Fibroblast of lung (primary cell): ENCODE measurements at regions not wholly inside any gene's neighbourhood (a gene's known extent, or its start where the extent isn't known, plus 50 kb on each side); places are given as distances from the start of the nearest gene placed in this dataset.

Source experiments
- CTCF ChIP-seq, 2 donors: IDR thresholded peaks in 1 of 2; conservative IDR thresholded peaks in 1 of 2; 1 replicate in 1 of 2; 2 replicates in 1 of 2; pipeline ENCODE4 v1.5.1; 2011 to 2012; ENCODE audit warnings: low read length in 2 of 2, control low read depth in 1 of 2, inconsistent platforms in 1 of 2, low read depth in 1 of 2, mild to moderate bottlenecking in 1 of 2
- EZH2 ChIP-seq: IDR thresholded peaks from 2 replicates; pipeline ENCODE4 v1.5.1; 2012; ENCODE audit warnings: low read length, control low read depth, mild to moderate bottlenecking; ENCODE audit errors: missing control alignments

- no peak for TF ChIP-seq EZH2
- TF ChIP-seq CTCF (conservative IDR thresholded peaks at IDR 0.05 in 1 of 2, IDR thresholded peaks at IDR 0.05 in 1 of 2; ENCODE audit: low read depth in 1 of 2, low read length in 2 of 2), result no peak
Observed at GRCh38 chr3:14307656-14308302, 94.6 kb upstream of the SLC6A6 start.
